Testis (tissue), 2 donors: ENCODE measurements at regions not wholly inside any gene's neighbourhood (a gene's known extent, or its start where the extent isn't known, plus 50 kb on each side); places are given as distances from the start of the nearest gene placed in this dataset.

Source experiments
- CTCF ChIP-seq, 3 experiments: fragments of 450-650 bp in 2 of 3; fragments of 200-600 bp in 1 of 3; sonication (generic) in 1 of 3; IDR thresholded peaks; one replicate each; pipeline ENCODE4 v1.5.1; 2016 to 2019; ENCODE audit warnings: antibody characterized with exemption in 3 of 3, mild to moderate bottlenecking in 2 of 3, moderate library complexity in 1 of 3
- POLR2A ChIP-seq: fragments of 450-650 bp; IDR thresholded peaks from one replicate; pipeline ENCODE4 v1.6.1; 2017; ENCODE audit warnings: antibody characterized with exemption, mild to moderate bottlenecking, moderate library complexity

GRCh38 chr4:183012879-183013729, 86.0 kb upstream of the WWC2 start:
- TF ChIP-seq CTCF (IDR thresholded peaks at IDR 0.05) (no peak), POLR2A (no peak)
